Gastrocnemius medialis (tissue), 4 donors: ENCODE measurements at regions not wholly inside any gene's neighbourhood (a gene's known extent, or its start where the extent isn't known, plus 50 kb on each side); places are given as distances from the start of the nearest gene placed in this dataset.

ENCODE experiments used
- POLR2A ChIP-seq, 2 donors: fragments of 450-650 bp; IDR thresholded peaks; one replicate each; pipeline ENCODE4 v1.6.1; 2017; ENCODE audit warnings: antibody characterized with exemption in 2 of 2, mild to moderate bottlenecking in 2 of 2, moderate library complexity in 2 of 2
- TF ChIP-seq, protein P1 (sequence below), 5 experiments: fragments of 450-650 bp in 3 of 5; fragments of 200-600 bp in 2 of 5; sonication (generic) in 2 of 5; IDR thresholded peaks in 4 of 5; conservative IDR thresholded peaks in 1 of 5; 1 replicate in 4 of 5; 2 replicates in 1 of 5; pipeline ENCODE4 v1.5.1; 2016 to 2019; ENCODE audit warnings: antibody characterized with exemption in 5 of 5, mild to moderate bottlenecking in 3 of 5, moderate library complexity in 3 of 5

DNA sequence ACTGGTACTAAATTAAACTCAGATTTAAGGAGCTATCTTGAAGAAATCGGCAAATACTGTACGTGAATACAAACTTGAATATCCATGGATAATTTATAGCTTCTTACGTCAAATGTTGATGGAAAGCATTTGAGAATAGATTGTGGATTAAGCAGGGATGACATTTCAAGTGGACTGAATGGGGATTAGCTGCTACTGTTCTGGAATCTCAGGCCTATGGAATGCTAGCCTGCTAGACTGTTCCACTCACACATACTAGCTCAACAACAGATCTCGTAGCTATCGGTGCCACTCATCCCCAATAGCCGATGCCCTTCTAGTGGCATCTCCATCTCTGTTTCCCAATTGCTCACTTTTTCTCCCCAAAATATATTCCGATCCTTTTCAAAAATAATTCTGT, 62.0 kb upstream of the USP25 start:
- TF ChIP-seq, protein P1, sequence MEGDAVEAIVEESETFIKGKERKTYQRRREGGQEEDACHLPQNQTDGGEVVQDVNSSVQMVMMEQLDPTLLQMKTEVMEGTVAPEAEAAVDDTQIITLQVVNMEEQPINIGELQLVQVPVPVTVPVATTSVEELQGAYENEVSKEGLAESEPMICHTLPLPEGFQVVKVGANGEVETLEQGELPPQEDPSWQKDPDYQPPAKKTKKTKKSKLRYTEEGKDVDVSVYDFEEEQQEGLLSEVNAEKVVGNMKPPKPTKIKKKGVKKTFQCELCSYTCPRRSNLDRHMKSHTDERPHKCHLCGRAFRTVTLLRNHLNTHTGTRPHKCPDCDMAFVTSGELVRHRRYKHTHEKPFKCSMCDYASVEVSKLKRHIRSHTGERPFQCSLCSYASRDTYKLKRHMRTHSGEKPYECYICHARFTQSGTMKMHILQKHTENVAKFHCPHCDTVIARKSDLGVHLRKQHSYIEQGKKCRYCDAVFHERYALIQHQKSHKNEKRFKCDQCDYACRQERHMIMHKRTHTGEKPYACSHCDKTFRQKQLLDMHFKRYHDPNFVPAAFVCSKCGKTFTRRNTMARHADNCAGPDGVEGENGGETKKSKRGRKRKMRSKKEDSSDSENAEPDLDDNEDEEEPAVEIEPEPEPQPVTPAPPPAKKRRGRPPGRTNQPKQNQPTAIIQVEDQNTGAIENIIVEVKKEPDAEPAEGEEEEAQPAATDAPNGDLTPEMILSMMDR (IDR thresholded peaks at IDR 0.05 in 4 of 5, conservative IDR thresholded peaks at IDR 0.05 in 1 of 5): no peak
- no peak for TF ChIP-seq POLR2A (IDR thresholded peaks at IDR 0.05)
